HEK293T (cell line): ENCODE measurements at regions not wholly inside any gene's neighbourhood (a gene's known extent, or its start where the extent isn't known, plus 50 kb on each side); places are given as distances from the start of the nearest gene placed in this dataset.

ENCODE experiments used
- ARNT ChIP-seq: fragments of 450-650 bp; IDR thresholded peaks from 2 replicates; pipeline ENCODE4 v1.6.1; 2017; ENCODE audit warnings: mild to moderate bottlenecking
- BHLHE40 ChIP-seq: fragments of 450-650 bp; IDR thresholded peaks from 2 replicates; pipeline ENCODE4 v1.6.1; 2016; ENCODE audit warnings: mild to moderate bottlenecking, moderate library complexity, borderline replicate concordance
- HDGF ChIP-seq: fragments of 450-650 bp; IDR thresholded peaks from 2 replicates; pipeline ENCODE4 v1.6.1; 2017; ENCODE audit warnings: antibody characterized with exemption, borderline replicate concordance
- NFRKB ChIP-seq: fragments of 450-650 bp; IDR thresholded peaks from 2 replicates; pipeline ENCODE4 v1.6.1; 2016; ENCODE audit warnings: mild to moderate bottlenecking, moderate library complexity
- SUZ12 ChIP-seq: fragments of 450-650 bp; IDR thresholded peaks from 2 replicates; pipeline ENCODE4 v1.6.1; 2016; ENCODE audit warnings: mild to moderate bottlenecking
- ZNF384 ChIP-seq: fragments of 450-650 bp; IDR thresholded peaks from 2 replicates; pipeline ENCODE4 v1.6.1; 2016
- TF ChIP-seq, protein P1 (sequence below): fragments of 450-650 bp; IDR thresholded peaks from 2 replicates; pipeline ENCODE4 v1.6.1; 2016

DNA sequence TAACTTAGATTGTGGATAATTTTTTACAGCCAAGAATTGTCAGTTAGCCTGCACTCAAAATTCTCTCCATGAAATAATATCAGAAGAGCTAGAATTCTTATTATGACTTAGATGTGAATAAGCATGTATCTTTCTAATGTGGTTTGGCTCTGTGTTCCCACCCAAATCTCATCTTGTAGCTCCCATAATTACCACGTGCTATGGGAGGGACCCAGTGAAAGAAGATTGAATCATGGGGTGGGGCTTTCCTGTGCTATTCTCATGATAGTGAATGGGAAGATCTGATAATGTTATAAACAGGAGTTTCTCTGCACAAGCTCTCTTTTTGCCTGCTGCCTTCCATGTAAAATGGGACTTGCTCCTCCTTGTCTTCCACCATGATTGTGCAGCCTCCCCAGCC lies 176.8 kb downstream of the MAT2B start:
- no peak for TF ChIP-seq ZNF384
- no peak for TF ChIP-seq NFRKB
- TF ChIP-seq HDGF = no peak
- TF ChIP-seq, protein P1, sequence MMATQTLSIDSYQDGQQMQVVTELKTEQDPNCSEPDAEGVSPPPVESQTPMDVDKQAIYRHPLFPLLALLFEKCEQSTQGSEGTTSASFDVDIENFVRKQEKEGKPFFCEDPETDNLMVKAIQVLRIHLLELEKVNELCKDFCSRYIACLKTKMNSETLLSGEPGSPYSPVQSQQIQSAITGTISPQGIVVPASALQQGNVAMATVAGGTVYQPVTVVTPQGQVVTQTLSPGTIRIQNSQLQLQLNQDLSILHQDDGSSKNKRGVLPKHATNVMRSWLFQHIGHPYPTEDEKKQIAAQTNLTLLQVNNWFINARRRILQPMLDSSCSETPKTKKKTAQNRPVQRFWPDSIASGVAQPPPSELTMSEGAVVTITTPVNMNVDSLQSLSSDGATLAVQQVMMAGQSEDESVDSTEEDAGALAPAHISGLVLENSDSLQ = no peak
- TF ChIP-seq BHLHE40 = no peak
- no peak for TF ChIP-seq SUZ12
- TF ChIP-seq ARNT = no peak
